ENCODE measurements at regions not wholly inside any gene's neighbourhood (a gene's known extent, or its start where the extent isn't known, plus 50 kb on each side); places are given as distances from the start of the nearest gene placed in this dataset.

DNA sequence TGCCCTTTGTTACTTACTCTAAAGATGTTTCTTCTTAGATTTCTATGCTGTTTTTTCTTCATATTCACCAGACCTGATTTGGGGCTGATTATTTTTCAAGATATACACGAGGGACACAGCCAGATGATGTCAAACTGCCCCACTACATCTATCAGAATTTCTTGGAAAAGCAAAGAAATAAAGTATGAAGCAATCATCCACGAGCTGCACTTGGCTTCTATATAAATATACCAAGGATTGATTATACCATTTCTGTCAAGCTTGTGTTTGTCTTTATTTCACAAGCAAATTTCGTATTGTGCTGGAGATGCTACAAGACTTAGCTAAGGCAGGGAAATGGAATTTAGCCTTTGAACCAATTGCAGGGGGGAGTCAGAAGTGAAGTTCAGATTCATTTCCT lies 715.1 kb upstream of the NR2F2 start:
- no peak for TF ChIP-seq CTCF (IDR thresholded peaks at IDR 0.05; ENCODE audit: extremely low read depth, insufficient read depth, missing control alignments)
- in situ Hi-C loops (cut with MboI; ENCODE audit: low pct_unique_long_range_greater_than_20kb, low sequenced_read_pairs, unreplicated experiment): no loop called here
- no peak for DNase-seq (ENCODE audit: low spot score)

DNA sequence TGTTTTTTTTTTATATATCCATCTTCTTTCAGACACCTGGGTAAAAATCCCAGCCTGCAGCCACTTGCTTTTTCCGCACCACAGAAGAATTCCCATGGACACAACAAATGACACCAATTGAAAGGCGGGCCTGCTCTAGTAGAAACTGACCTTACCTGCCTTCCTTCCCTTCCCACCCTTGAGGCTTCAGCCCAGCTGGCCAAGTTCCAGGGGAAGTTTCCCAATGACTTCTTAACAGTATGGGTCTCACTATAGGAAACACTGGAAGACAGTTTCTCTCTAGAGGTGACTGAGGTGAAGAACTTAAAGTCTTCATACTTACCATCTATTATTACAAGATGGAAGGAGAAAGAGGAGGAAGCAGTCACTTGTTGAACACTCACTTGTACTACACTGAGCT lies 714.2 kb upstream of the NR2F2 start:
- in situ Hi-C loops (cut with MboI; ENCODE audit: low pct_unique_long_range_greater_than_20kb, low sequenced_read_pairs, unreplicated experiment): no loop called here
- TF ChIP-seq CTCF (IDR thresholded peaks at IDR 0.05; ENCODE audit: extremely low read depth, insufficient read depth, missing control alignments): no peak
- no peak for DNase-seq (ENCODE audit: low spot score)

- no peak for DNase-seq (ENCODE audit: low spot score)
- in situ Hi-C loops (cut with MboI; ENCODE audit: low pct_unique_long_range_greater_than_20kb, low sequenced_read_pairs, unreplicated experiment): no loop called here
- TF ChIP-seq CTCF (IDR thresholded peaks at IDR 0.05; ENCODE audit: extremely low read depth, insufficient read depth, missing control alignments): no peak
These were observed 709.4 kb upstream of the NR2F2 start for GRCh38 chr15:95620934-95621579.

GRCh38 chr15:95622843-95623242 lies 707.7 kb upstream of the NR2F2 start:
- in situ Hi-C loops (cut with MboI; ENCODE audit: low pct_unique_long_range_greater_than_20kb, low sequenced_read_pairs, unreplicated experiment): no loop called here
- TF ChIP-seq CTCF (IDR thresholded peaks at IDR 0.05; ENCODE audit: extremely low read depth, insufficient read depth, missing control alignments): no peak
- DNase-seq (ENCODE audit: low spot score): no peak

DNA sequence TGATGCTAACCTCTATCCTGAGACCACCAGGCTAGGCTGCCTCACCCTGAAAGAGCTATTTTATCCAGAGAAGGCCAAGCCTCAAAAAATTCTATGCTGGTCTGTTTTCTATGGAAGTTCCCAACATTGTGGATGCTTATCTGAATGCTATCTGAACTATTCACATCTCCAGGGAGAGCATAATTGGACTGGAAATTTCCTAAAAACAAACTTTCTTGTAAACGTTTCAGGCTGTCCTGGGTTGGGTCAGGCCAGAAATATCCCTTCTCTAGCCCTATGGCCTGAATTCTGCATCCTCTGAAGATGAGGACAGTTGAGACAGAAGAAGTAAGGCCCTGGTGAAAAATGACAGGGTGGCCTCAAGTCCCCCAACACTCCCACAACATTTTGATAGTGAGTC lies 706.4 kb upstream of the NR2F2 start:
- in situ Hi-C loops (cut with MboI; ENCODE audit: low pct_unique_long_range_greater_than_20kb, low sequenced_read_pairs, unreplicated experiment): no loop called here
- no peak for TF ChIP-seq CTCF (IDR thresholded peaks at IDR 0.05; ENCODE audit: extremely low read depth, insufficient read depth, missing control alignments)

GRCh38 chr15:95624616-95625361 lies 705.7 kb upstream of the NR2F2 start:
- no peak for DNase-seq (ENCODE audit: low spot score)
- no peak for TF ChIP-seq CTCF (IDR thresholded peaks at IDR 0.05; ENCODE audit: extremely low read depth, insufficient read depth, missing control alignments)
- in situ Hi-C loops (cut with MboI; ENCODE audit: low pct_unique_long_range_greater_than_20kb, low sequenced_read_pairs, unreplicated experiment): no loop called here

More for the DNA sequence above, 706.4 kb upstream of the NR2F2 start:
- no peak for DNase-seq (ENCODE audit: low spot score)
